CD4-positive, alpha-beta T cell (primary cell): ENCODE measurements at regions not wholly inside any gene's neighbourhood (a gene's known extent, or its start where the extent isn't known, plus 50 kb on each side); places are given as distances from the start of the nearest gene placed in this dataset.

Experiments used
- ATAC-seq: fragments of 200-7000 bp; cut with Tn5 transposase; one replicate; pipeline ENCODE4 v1.10.0; 2022; ENCODE audit warnings: mild to moderate bottlenecking; ENCODE audit not compliant: poor library complexity
- CTCF ChIA-PET: fragments of 350-600 bp; sonication (Branson Sonifier 250); formaldehyde crosslinking; loops from one replicate; lab custom pipeline; 2021; ENCODE audit warnings: antibody characterized with exemption, inconsistent platforms; lab: Charles Lee
- POLR2A ChIA-PET: fragments of 350-600 bp; sonication (Branson Sonifier 250); formaldehyde crosslinking; loops from one replicate; lab custom pipeline; 2021; ENCODE audit warnings: antibody characterized with exemption, inconsistent platforms; lab: Charles Lee
- DNase-seq, 14 experiments: peaks; one replicate each; pipeline ENCODE4 v3.0.0-alpha.2; 2013 to 2020; ENCODE audit warnings: mixed read lengths in 2 of 14
- H3K27ac ChIP-seq, 2 donors: one replicate each; pipeline versions ENCODE4 v1.5.1 to v1.7.0; 2013; ENCODE audit warnings: low read length in 2 of 2, low read depth in 1 of 2, mild to moderate bottlenecking in 1 of 2
- H3K27me3 ChIP-seq, 2 experiments: 1 replicate in 1 of 2; 2 replicates in 1 of 2; pipeline versions ENCODE4 v1.6.1 to v1.7.0; 2013; ENCODE audit warnings: low read length in 2 of 2, control low read depth in 1 of 2, mild to moderate bottlenecking in 1 of 2, moderate library complexity in 1 of 2; ENCODE audit not compliant: insufficient read depth in 2 of 2, control insufficient read depth in 1 of 2
- H3K36me3 ChIP-seq: one replicate; pipeline ENCODE4 v1.6.1; 2013; ENCODE audit warnings: low read length, control low read depth; ENCODE audit not compliant: insufficient read depth
- H3K4me1 ChIP-seq: one replicate; pipeline ENCODE4 v1.6.1; 2013; ENCODE audit warnings: low read length, control low read depth; ENCODE audit not compliant: insufficient read depth
- H3K4me3 ChIP-seq: one replicate; pipeline ENCODE4 v1.5.1; 2013; ENCODE audit warnings: mild to moderate bottlenecking, low read length, moderate library complexity
- H3K9me3 ChIP-seq, 2 experiments: 1 replicate in 1 of 2; 2 replicates in 1 of 2; pipeline versions ENCODE4 v1.6.1 to v1.7.0; 2013; ENCODE audit warnings: low read length in 2 of 2, mild to moderate bottlenecking in 2 of 2, control low read depth in 1 of 2, moderate library complexity in 1 of 2; ENCODE audit not compliant: control insufficient read depth in 1 of 2, insufficient read depth in 1 of 2
- H3K27ac Mint-ChIP-seq: one replicate; pipeline ENCODE4 v1.8.0; 2020; ENCODE audit warnings: mixed read lengths
- H3K27me3 Mint-ChIP-seq: one replicate; pipeline ENCODE4 v1.8.0; 2021; ENCODE audit warnings: mixed read lengths
- H3K36me3 Mint-ChIP-seq: one replicate; pipeline ENCODE4 v1.8.0; 2021; ENCODE audit warnings: low read depth, mixed read lengths
- H3K4me1 Mint-ChIP-seq: one replicate; pipeline ENCODE4 v1.8.0; 2021; ENCODE audit warnings: low read depth, mixed read lengths
- H3K4me3 Mint-ChIP-seq: one replicate; pipeline ENCODE4 v1.8.0; 2020; ENCODE audit warnings: mild to moderate bottlenecking, mixed read lengths
- H3K9me3 Mint-ChIP-seq: one replicate; pipeline ENCODE4 v1.8.0; 2020; ENCODE audit warnings: mixed read lengths
- CTCF ChIP-seq: fragments of 200-600 bp; IDR thresholded peaks from one replicate; pipeline ENCODE4 v1.8.0; 2022; ENCODE audit warnings: antibody characterized with exemption, mild to moderate bottlenecking
- intact Hi-C, 2 experiments: fragments of 100-400 bp; cut with DNase I in 1 of 2; cut with micrococcal nuclease in 1 of 2; formaldehyde crosslinking; loops; one replicate each; pipeline versions ENCODE4 v1.15.1 to v1.9.0; 2023 to 2025; cut with DNase I, micrococcal nuclease

GRCh38 chr4:10295301-10295700 is 161.9 kb downstream of the ZNF518B start:
- Histone ChIP-seq H3K27me3 (peaks cover 0 to 4% of the 10 kb centered on the region in 2 experiments), H3K36me3 (no peaks in the 10 kb centered on the region), H3K4me1 (no peaks in the 10 kb centered on the region), H3K4me3 (no peak overlapping the region), H3K27ac (no peak overlapping the region), H3K9me3 (no peaks in the 10 kb centered on the region)
- POLR2A ChIA-PET: no interaction called here
- no peak overlapping the region for H3K4me3 Mint-ChIP-seq
- H3K36me3 Mint-ChIP-seq: no peaks in the 10 kb centered on the region
- H3K4me1 Mint-ChIP-seq: no peaks in the 10 kb centered on the region
- intact Hi-C loops: no loop called here
- DNase-seq (no peak), ATAC-seq (no peak)
- H3K9me3 Mint-ChIP-seq: no peaks in the 10 kb centered on the region
- CTCF ChIA-PET: no interaction called here
- H3K27ac Mint-ChIP-seq: no peak overlapping the region
- TF ChIP-seq CTCF: no peak
- peaks cover 10% of the 10 kb centered on the region for H3K27me3 Mint-ChIP-seq

GRCh38 chr4:10289538-10289906 is 167.7 kb downstream of the ZNF518B start:
- DNase-seq (no peak), ATAC-seq (no peak)
- Histone ChIP-seq H3K27me3 (peaks cover 0 to 4% of the 10 kb centered on the region in 2 experiments), H3K9me3 (no peaks in the 10 kb centered on the region), H3K27ac (no peak overlapping the region), H3K4me3 (no peak overlapping the region), H3K4me1 (no peaks in the 10 kb centered on the region), H3K36me3 (no peaks in the 10 kb centered on the region)
- ChIA-PET CTCF (no interaction called here), POLR2A (no interaction called here)
- peaks cover 10% of the 10 kb centered on the region for H3K27me3 Mint-ChIP-seq
- no peak for TF ChIP-seq CTCF
- intact Hi-C loops: no loop called here
- H3K36me3 Mint-ChIP-seq: no peaks in the 10 kb centered on the region
- H3K9me3 Mint-ChIP-seq: no peaks in the 10 kb centered on the region
- no peaks in the 10 kb centered on the region for H3K4me1 Mint-ChIP-seq
- no peak overlapping the region for H3K27ac Mint-ChIP-seq
- no peak overlapping the region for H3K4me3 Mint-ChIP-seq

- POLR2A ChIA-PET: no interaction called here
- DNase-seq (no peak), ATAC-seq (no peak)
- H3K27me3 Mint-ChIP-seq: peaks cover 10% of the 10 kb centered on the region
- no peaks in the 10 kb centered on the region for H3K9me3 Mint-ChIP-seq
- Histone ChIP-seq H3K27me3 (peaks cover 0 to 4% of the 10 kb centered on the region in 2 experiments), H3K4me1 (no peaks in the 10 kb centered on the region), H3K9me3 (no peaks in the 10 kb centered on the region), H3K27ac (no peak overlapping the region), H3K36me3 (no peaks in the 10 kb centered on the region), H3K4me3 (no peak overlapping the region)
- intact Hi-C loops: no loop called here
- no peak overlapping the region for H3K4me3 Mint-ChIP-seq
- H3K4me1 Mint-ChIP-seq: no peaks in the 10 kb centered on the region
- CTCF ChIA-PET: no interaction called here
- H3K36me3 Mint-ChIP-seq: no peaks in the 10 kb centered on the region
- H3K27ac Mint-ChIP-seq: no peak overlapping the region
- TF ChIP-seq CTCF: no peak
Observed at GRCh38 chr4:10288830-10289537, 168.2 kb downstream of the ZNF518B start.
